Muscle of back (tissue), 3 donors: ENCODE measurements at regions not wholly inside any gene's neighbourhood (a gene's known extent, or its start where the extent isn't known, plus 50 kb on each side); places are given as distances from the start of the nearest gene placed in this dataset.
A peak's percentile ranks its signal among the peaks of the same experiment; 100 is the strongest.
"Not testable (repeated sequence)": the region's sequence is repeated elsewhere in the genome, so short reads cannot be mapped to it uniquely, and the experiment has no call there.

Experiments used
- DNase-seq, 3 donors: peaks; one replicate each; pipeline versions ENCODE4 v3.0.0 to v3.0.0-alpha.2; 2013

DNA sequence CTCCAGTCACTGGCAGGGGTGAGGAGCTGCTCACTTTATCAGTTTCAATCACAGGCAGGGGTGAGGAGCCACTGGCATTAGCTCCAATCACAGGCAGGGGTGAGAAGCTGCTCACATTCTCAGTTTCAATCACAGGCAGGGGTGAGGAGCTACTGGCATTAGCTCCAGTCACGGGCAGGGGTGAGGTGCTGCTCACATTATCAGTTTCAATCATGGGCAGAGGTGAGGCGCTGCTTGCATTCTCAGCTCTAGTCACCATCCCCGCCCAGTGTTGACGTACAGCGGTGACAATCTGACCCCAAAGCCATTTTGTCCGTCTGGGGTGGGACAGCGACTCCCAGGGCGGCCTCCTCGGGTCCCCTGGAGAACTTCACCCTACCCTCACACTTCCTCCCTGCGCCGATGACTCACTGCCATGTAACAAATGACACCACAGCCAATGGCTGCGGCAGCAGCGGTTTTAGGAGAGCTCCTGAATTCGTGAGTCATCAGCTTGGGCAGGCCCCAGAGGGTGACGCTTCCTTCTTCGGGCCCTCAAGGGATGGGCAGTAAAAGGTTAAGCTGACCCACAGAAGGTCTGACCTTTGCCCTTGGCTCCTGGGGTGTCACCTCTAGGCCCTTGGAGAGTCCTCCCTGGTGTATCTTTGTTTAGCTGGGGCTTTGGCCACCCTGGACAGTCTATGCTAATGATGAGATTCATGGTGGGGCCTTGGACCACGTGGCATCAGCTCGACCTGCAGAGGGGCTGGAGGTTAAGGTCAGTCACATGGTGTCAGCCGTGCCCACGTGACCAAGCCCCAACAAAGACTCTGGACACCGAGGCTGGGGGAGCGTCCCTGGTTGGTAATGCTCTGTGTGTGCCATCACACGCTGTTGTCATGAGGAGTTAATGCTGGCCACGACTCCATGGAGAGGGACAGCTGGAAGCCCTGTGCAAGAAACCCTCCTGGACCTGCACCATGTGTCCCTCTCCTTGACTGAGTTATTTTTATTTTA, 171.7 kb downstream of the C16orf95 start:
- DNase-seq = no peak

DNA sequence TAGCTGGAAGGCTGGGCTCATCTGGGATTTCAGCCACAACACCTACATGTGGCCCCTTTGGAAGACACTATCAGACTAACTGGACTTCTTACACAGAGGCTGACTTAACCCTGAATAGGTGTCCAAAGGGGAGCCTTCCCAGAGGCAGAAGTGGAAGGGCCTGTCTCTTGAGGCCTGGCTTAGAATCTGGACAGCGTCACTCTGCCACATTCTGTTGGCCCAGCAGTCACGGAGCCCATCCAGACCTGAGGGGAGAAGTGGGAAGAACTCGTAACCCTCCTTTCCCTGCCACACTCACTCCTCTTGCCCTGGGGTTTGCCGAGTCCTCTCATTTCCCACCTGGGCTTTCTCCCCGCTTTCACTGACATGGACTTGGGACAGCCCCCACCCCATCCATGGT, 170.5 kb downstream of the C16orf95 start:
- DNase-seq = no peak

DNA sequence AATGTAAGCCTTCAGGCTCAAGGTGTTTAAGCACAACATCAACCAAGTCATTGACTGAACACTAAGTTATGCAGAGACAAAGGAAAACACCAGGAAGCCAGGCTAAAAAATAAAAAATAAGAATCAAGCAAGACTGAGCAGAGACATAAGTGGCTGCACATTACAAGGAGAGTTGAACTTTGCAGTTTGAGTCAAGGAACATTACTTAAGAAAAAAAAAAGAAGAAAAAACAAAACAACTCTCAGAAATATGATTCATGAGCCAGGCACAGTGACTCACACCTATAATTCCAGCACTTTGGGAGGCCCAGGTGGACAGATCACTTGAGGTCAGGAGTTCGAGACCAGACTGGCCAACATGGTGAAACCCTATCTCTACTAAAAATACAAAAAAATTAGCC, 168.1 kb downstream of the C16orf95 start:
- DNase-seq = no peak

DNA sequence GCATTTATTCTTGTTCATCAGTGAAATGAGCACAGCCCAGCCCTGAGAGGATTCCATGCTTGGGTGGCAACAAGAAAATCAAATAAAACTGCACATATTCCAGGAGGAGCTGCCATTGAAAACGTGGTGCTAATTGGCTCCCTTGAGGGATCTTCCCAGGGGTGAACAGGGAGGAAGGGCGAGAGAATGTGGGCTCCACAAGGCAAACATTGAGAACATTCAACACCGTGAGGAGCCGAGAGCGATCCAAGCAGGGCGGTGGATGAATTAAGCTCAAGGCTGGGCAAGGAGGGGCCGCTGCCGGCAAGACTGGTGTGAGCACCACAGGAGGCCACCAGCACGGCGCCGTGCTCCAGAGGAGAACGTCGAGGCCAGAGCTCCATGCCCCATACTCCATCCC, 166.9 kb downstream of the C16orf95 start:
- no peak for DNase-seq

DNA sequence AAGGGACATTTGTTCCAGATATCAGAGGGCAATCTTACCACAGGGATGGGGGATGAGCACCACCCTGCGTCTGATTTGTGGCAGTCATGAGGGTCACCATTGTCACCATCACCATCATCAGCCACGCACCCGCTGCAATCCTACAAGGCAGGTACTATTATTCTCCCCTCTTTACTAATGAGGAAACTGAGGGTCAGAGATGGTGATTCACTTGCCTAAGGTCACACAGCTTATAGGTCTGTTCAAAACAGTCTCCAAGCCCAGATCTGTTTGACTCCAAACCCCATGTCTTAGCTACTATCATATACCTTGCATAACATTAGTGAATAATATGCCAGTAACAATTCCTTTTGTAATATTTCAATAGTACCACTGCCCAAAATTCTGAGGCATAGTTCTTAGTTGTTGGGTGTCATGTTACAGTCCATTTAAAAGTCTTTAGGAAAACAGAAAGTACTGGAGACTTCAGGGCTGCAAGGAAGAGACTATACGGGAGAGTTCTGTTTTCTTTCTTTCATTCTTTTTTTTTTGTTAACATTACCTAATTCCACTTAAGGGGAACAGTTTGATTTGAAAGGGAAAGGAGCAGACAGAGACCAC, 166.4 kb downstream of the C16orf95 start:
- DNase-seq = no peak

DNA sequence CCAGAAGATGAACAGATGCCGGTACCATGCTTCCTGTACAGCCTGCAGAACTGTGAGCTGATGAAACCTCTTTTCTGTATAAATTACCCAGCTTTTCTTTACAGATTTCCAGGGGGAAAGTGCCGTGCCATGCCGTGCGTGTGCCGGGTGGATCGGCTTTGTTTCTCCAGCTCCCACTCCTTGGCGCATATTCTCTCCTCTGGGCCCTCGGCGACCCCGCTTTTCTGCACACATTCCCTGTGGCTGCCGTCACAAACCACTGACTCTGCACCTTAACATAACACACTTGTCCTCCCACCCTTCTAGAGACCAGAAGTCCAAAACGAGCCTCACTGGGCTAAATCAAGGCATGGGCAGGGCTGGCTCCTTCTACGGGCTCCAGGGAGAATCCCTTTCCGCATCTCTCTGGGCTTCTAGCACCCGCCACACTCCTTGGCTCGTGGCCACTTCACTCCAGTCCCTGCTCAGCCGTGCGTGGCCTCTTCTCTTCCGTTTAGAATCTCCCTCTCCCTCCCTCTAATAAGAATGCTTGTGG, 164.9 kb downstream of the C16orf95 start:
- DNase-seq = no peak

DNA sequence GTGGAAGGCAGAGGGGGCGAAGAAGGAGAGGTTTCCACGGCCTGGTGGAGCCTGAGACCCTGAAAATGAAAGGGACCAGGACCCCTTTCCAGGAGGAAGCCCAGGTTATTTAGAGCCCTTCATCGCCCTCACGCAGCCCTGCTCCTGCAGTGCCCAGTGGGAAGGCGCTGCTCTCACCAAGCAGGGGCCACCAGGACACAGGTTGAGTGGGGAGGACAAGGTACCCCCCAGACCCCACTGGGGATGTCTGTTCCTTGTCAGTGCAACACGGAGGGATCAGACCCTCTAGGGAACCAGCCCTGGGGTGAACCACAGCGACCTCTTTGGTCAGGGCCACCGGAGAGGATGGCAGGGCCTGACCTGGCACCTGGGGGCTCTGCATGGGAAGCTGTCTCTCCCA, 163.9 kb downstream of the C16orf95 start:
- no peak for DNase-seq

DNA sequence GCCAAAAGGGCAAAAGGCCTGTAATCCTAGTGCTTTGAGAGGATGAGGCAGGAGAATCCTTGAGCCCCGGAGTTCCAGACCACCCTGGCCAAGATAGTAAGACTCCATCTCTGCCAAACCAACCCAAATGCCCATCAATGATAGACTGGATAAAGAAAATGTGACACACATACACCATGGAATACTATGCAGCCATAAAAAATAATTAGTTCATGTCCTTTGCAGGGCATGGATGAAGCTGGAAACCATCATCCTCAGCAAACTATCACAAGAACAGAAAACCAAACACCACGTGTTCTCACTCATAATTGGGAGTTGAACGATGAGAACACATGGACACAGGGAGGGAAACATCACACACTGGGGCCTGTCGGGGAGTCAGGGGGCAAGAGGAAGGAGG, 161.9 kb downstream of the C16orf95 start:
- not testable (repeated sequence) for DNase-seq

DNA sequence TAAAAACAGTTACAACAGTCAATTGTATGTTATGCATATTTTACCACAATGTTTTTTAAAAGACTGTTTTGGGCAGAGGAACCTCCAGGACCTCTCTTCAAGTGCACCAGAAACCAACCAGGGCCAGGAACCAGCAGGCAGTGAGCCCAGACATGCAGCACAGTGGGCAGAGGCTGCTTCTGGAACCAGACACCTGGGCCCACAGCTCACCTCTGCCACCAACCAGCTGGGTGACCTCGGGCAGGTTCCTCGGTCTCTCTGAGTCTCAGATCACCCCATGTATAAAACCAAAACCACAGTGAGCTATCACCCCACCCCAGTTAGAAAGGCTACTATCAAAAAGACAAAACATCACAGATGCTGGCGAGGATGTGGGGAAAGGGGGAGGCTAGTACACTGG, 161.0 kb downstream of the C16orf95 start:
- DNase-seq = no peak

DNA sequence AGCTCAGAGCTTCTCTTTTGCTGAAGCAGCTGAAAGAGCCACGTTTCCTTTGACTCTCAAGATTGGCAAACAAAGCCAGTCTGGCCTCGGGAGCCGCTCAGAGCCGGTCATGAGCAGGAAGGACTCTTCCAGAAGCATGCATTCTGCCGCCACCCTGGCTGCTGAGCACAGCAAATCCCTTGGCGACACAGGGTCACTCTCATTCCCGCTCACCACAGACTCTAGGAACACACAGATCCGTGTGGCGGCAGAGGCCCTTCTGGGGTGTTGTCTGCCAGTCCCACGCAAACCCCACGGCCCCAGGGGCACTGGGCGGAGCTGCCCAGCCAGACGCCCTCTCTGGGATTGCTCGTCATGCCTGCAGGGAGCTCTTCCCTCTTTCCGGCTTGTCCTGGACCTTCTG, 157.0 kb downstream of the C16orf95 start:
- peak in 1 of 3 donors; percentile 29 for DNase-seq

DNA sequence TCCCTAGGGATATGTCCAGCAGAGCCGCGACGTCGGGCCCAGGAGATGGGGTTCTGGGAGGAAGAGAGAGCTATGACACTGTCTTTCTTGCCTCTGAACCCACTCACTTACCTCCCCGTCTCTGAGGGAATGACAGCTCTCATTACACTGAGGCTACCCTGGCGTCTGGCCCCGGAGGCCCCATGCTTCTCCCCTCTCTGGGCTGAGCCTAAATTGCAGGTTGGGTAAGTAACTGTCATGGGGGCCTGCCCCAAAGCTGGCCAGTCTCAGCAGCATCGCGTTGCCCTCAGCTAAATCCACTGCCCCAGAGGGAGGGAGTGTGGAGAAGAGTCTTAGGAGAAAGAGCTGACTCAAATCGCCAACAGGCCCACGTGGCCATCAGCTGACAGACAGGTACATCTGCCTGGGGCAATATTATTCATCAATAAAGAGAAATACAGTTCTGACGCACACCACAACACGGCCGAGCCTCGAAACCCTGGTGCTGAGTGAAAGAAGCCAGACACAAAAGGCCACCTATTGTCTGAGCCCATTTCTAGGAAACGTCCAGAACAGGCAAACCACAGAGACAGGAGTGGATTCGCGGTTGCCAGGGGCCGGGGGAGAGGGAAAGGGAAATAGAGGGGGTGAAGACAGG, 156.4 kb downstream of the C16orf95 start:
- DNase-seq = no peak

DNA sequence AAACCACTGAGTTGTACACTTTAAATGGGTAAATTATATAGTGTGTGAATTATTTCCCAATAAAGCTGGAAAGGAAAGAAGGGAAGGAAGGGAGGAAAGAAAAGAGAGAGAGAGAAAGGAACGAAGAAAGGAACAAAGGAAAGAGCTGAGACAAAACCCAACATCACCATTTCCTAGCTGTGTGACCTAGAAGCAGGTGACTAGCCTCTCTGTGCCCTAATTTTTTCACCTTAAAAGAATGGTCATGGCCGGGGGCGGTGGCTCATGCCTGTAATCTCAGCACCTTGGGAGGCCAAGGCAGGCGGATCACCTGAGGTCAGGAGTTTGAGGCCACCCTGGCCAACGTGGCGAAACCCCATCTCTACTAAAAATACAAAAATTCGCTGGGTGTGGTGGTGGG, 155.8 kb downstream of the C16orf95 start:
- not testable (repeated sequence) for DNase-seq

DNA sequence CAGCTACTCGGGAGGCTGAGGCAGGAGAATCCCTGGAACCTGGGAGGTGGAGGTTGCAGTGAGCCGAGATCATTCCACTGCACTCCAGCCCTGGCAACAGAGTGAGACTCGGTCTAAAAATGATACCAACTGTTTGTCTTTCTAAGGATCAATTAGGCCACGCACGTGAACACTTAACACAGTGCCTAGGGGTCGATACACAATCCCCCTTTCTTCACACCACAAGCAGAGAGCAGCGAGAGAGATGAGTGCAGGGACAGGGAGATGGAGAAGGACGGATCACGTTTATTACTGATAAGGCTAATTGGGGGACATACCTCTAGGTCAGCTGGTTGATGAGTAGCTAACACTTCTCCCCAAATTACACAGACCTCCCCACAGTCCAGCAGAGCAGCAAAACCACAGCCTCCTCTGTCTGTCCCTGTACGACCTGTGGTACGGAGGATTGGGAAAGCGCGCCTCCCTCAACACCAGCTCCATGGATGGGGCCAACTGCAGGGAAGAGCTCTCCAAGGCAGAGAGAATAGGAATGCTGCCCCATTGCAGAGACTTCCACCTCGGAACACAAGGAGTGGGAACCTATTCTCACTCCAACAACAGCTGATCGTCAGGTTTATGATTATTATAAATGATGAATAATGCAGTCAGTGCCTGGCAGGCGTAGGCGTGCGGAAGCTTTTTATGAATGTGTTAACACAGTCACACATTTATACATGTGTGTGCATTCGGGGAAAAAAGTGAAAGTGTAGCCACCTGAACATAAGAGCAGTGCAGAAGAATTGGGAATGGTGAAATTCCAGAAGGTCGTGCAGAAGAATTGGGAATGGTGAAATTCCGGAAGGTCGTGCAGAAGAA, 155.1 kb downstream of the C16orf95 start:
- DNase-seq = no peak

DNA sequence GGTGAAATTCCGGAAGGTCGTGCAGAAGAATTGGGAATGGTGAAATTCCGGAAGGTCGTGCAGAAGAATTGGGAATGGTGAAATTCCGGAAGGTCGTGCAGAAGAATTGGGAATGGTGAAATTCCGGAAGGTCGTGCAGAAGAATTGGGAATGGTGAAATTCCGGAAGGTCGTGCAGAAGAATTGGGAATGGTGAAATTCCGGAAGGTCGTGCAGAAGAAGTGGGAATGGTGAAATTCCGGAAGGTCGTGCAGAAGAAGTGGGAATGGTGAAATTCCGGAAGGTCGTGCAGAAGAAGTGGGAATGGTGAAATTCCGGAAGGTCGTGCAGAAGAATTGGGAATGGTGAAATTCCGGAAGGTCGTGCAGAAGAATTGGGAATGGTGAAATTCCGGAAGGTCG, 154.4 kb downstream of the C16orf95 start:
- DNase-seq = not testable (repeated sequence)

DNA sequence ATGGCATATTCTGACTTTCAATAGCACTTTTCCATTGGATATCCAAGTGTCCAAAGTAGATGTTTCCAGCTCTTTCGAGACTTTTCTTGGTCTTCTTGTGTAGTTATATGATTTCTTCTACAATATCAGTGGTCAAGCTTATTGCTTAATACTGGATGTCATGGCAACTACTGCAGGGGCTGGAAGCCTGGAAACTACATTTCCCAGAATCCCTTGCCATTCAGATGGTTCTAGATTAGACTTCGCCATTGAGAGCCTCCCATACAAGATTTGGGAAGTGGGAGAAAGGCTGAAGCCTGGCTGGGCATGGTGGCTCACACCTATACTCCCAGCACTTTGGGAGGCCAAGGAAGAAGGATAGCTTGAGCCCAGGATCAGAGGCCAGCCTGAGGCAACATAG, 153.6 kb downstream of the C16orf95 start:
- no peak for DNase-seq

DNA sequence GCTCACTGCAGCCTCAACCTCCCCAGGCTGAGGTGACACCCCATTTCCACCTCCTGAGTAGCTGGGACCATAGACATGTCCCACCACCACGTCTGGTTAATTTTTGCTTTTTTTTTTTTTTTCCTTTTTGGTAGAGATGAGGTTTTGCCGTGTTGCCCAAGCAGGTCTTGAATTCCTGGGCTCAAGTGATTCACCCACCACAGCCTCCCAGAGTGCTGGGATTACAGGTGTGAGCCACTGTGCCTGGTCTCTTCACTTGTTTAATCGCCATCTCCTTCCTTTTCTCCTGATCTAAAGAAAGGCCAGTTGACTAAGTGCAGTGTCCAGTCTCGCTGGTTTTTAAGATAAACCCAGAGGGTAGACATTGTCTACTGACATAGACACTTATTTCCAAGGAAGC, 152.0 kb downstream of the C16orf95 start:
- DNase-seq = no peak

DNA sequence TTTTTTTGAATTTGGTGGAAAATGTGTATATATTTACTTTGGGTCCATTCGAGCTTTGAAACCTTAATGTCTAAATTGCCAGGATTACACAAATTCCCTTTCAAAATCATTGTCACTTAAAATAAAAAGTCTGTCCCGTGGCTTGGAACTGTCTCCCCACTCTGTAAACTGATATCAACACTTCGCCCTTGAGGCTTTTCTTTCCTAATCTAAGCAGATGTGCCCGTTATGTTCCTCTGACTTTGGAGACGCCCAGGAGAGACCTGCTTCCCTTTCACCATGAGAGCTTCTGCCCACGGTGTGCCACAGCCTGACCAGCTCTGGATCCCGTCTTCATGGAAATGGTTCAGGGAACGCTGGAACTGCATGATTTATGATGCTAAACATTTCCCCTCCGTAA, 151.3 kb downstream of the C16orf95 start:
- DNase-seq = no peak

DNA sequence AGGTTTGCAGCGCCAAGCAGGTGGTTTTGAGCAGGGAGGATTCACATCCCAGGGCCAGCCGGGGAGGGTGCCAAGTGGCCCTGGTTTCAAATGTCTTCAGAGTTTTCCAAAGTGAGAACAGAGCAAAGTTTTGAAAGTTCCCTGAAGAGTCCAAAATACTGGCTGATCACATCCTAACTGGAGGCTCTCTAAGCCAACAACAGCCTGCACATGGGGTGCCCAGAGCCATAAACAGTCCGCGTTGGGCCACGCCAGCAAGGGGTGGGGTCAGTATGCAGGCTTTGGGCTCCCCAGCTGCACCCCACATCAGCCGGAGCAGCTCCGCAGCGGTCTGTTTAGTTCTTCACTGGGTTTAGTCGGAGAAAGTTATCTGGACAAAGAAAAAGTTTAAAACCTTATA, 150.9 kb downstream of the C16orf95 start:
- DNase-seq = no peak

DNA sequence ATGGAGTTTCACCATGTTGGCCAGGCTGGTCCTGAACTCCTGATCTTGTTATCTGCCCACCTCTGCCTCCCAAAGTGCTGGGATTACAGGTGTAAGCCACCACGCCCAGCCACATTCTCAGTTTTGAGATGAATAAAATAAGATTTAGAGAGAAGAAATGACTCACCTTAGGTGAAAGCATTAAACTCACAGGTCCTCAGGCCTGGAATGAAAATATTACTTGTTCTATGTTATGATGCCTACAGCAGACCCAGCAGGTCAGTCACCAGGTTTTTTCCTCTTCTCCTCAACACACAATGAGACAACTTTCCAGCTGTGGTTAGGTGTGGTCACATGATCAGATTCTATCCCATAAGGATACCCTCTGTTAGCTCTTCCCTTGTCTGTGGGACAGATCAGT, 150.3 kb downstream of the C16orf95 start:
- DNase-seq = no peak

DNA sequence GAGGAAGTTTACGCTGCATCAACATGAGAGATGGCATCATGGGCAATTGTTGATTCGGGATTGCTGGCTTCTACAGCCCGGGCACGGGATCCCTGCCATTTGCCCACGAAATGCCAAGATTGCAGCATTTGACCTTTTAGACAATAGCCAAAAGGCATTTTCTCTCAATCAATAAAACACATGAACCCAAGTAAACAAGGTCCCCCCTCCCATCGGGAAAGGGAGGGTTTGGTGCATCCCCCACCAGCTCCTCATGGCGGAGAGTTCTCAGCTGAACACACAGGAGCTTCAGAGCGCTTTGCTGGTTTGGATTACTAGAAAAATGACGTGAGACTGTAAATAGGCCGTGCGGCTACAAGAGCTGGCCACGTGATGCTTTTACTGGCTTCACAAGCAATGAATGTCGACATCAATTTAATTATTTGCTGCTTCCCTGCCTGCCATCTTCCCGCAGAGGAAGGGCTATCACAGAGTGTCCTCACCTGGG, 147.6 kb downstream of the C16orf95 start:
- no peak for DNase-seq

DNA sequence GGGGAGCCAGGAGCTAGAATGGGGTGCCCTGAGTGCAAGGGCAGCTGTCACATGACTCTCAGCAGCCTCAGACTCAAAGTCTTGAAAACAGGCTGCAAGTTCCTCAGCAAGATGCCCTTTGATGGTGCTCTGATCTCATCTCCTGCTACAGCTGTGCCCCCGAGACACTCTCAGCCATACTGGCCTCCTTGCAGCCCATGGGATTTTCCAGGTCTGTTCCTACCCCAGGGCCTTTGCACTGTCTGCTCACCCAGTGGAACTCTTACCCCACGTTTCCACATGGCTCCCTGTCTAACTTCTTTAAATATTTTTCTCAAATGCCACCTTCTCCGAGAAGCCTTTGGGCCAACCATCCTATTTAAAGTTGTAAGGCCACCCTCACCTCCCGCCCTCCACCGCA, 146.9 kb downstream of the C16orf95 start:
- DNase-seq = no peak
